CD4-positive, CD25-positive, alpha-beta regulatory T cell (primary cell): ENCODE measurements at regions not wholly inside any gene's neighbourhood (a gene's known extent, or its start where the extent isn't known, plus 50 kb on each side); places are given as distances from the start of the nearest gene placed in this dataset.

ENCODE experiments used
- ATAC-seq, 2 donors: fragments of 150-1000 bp; cut with Tn5 transposase; one replicate each; pipeline ENCODE4 v1.10.0; 2021; ENCODE audit warnings: low read depth in 2 of 2, moderate number of reproducible peaks in 2 of 2, moderate library complexity in 1 of 2
- DNase-seq, 3 donors: peaks; one replicate each; pipeline versions ENCODE4 v3.0.0 to v3.0.0-alpha.2; 2012 to 2022; ENCODE audit warnings: mixed read lengths in 1 of 3
- H3K27ac ChIP-seq: one replicate; pipeline ENCODE4 v1.7.0; 2013; ENCODE audit warnings: mild to moderate bottlenecking, low read length; ENCODE audit not compliant: insufficient read depth, poor library complexity, severe bottlenecking
- H3K27me3 ChIP-seq: one replicate; pipeline ENCODE4 v1.7.0; 2013; ENCODE audit warnings: low read length; ENCODE audit not compliant: control insufficient read depth, insufficient read depth
- H3K36me3 ChIP-seq: one replicate; pipeline ENCODE4 v1.7.0; 2013; ENCODE audit warnings: mild to moderate bottlenecking, low read length, moderate library complexity; ENCODE audit not compliant: control insufficient read depth, insufficient read depth
- H3K4me1 ChIP-seq: 2 replicates; pipeline ENCODE4 v1.7.0; 2013; ENCODE audit warnings: mild to moderate bottlenecking, low read length; ENCODE audit not compliant: insufficient read depth, control insufficient read depth, poor library complexity, severe bottlenecking
- H3K4me3 ChIP-seq: one replicate; pipeline ENCODE4 v1.7.0; 2013; ENCODE audit warnings: low read depth, mild to moderate bottlenecking, low read length, moderate library complexity
- H3K9me3 ChIP-seq, 2 experiments: 1 replicate in 1 of 2; 2 replicates in 1 of 2; pipeline ENCODE4 v1.7.0; 2013; ENCODE audit warnings: low read length in 2 of 2, mild to moderate bottlenecking in 1 of 2, moderate library complexity in 1 of 2; ENCODE audit not compliant: control insufficient read depth in 2 of 2
- H3K27ac Mint-ChIP-seq, 3 donors: one replicate each; pipeline ENCODE4 v1.8.0; 2020 to 2022; ENCODE audit warnings: mild to moderate bottlenecking in 3 of 3, mixed read lengths in 3 of 3, moderate library complexity in 2 of 3
- H3K27me3 Mint-ChIP-seq: one replicate; pipeline ENCODE4 v1.8.0; 2022; ENCODE audit warnings: mild to moderate bottlenecking, mixed read lengths
- H3K36me3 Mint-ChIP-seq: one replicate; pipeline ENCODE4 v1.8.0; 2020; ENCODE audit warnings: mixed read lengths
- H3K4me1 Mint-ChIP-seq, 4 donors: one replicate each; pipeline ENCODE4 v1.8.0; 2020 to 2022; ENCODE audit warnings: mixed read lengths in 4 of 4, mild to moderate bottlenecking in 1 of 4
- H3K4me3 Mint-ChIP-seq, 4 donors: one replicate each; pipeline ENCODE4 v1.8.0; 2020 to 2022; ENCODE audit warnings: mild to moderate bottlenecking in 4 of 4, mixed read lengths in 4 of 4, moderate library complexity in 3 of 4
- H3K9me3 Mint-ChIP-seq, 7 donors: one replicate each; pipeline ENCODE4 v1.8.0; 2020 to 2022; ENCODE audit warnings: mixed read lengths in 7 of 7, mild to moderate bottlenecking in 3 of 7, moderate library complexity in 2 of 7

- H3K36me3 Mint-ChIP-seq = no peaks in the 10 kb centered on the region
- no peak for ATAC-seq
- no peaks in the 10 kb centered on the region for H3K4me1 Mint-ChIP-seq
- H3K27me3 ChIP-seq = peaks cover 6% of the 10 kb centered on the region
- peaks cover 0 to 2% (median 0%) of the 10 kb centered on the region in 7 donors for H3K9me3 Mint-ChIP-seq
- H3K9me3 ChIP-seq = no peaks in the 10 kb centered on the region
- no peak overlapping the region for H3K4me3 ChIP-seq
- no peak overlapping the region for H3K27ac ChIP-seq
- no peaks in the 10 kb centered on the region for H3K36me3 ChIP-seq
- H3K4me1 ChIP-seq = no peaks in the 10 kb centered on the region
- no peak for DNase-seq
- no peak overlapping the region for H3K27ac Mint-ChIP-seq
- peaks cover 24% of the 10 kb centered on the region for H3K27me3 Mint-ChIP-seq
- H3K4me3 Mint-ChIP-seq = no peak overlapping the region
Measured at GRCh38 chr6:106883808-106884262, 90.7 kb downstream of the CD24 start.

DNA sequence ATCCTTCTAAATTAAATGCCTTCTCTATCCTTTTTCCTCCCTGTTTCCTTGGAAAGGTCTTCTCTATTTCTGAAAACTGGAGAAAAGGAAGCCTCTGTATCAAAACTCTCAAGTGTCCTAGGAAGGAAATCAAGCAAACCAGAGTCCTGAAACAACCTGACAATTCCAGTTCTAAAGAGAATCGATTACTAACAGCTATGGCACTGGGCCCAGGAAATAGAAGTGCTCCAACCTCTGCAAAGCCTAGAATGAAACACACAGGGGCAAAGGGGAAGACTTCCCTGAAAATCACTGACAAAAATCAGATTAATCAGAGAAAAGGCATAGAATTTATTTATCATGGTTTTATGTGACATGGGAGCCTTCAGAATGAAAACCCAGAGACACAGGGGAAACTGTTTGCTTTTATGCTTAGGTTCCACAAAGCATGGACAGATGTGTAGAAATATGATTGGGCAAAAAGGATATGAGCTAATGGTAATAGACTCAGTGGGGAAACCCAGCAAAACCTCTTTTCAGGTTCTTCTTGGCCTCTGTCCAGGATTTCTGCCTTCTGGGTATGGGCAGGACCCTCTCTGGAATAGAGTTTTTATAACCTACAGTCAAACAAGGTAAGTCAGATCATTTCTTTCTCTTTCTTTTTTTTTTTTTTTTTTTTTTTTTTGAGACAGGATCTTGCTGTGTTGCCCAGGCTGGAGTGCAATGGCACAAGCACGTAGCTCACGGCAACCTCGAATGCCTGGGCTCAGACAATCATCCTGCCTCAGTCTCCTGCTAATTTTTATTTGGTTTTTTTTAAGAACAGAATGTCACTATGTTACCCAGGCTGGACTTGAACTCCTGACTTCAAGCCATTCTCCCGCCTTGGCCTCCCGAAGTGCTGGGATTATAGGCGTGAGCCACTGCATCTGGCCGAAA is 91.7 kb downstream of the CD24 start:
- no peak overlapping the region for H3K4me3 ChIP-seq
- Mint-ChIP-seq H3K27me3 (peaks cover 25% of the 10 kb centered on the region), H3K27ac (no peak overlapping the region), H3K36me3 (no peaks in the 10 kb centered on the region), H3K9me3 (no peaks in the 10 kb centered on the region), H3K4me1 (no peaks in the 10 kb centered on the region), H3K4me3 (no peak overlapping the region)
- no peaks in the 10 kb centered on the region for H3K9me3 ChIP-seq
- no peak for DNase-seq
- ATAC-seq = no peak
- peaks cover 6% of the 10 kb centered on the region for H3K27me3 ChIP-seq
- H3K36me3 ChIP-seq = no peaks in the 10 kb centered on the region
- H3K4me1 ChIP-seq = no peaks in the 10 kb centered on the region
- no peak overlapping the region for H3K27ac ChIP-seq

DNA sequence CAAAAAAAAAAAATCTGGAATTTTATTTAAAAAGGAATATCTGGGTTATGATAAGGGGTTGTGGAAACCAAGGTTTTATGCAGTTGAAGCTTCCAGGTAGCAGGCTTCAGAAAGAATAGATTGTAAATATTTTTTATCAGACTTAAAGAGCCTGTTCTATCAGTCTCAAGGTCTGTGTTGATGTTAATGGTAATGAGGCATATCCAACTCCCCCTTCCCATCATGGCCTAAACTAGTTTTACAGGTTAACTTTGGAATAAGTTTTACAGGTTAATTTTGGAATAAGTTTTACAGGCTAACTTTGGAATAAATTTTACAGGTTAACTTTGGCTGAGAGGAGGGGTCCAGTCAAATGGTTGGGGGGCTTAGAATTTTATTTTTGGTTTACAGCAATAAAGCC is 92.4 kb downstream of the CD24 start:
- Histone ChIP-seq H3K27me3 (peaks cover 6% of the 10 kb centered on the region), H3K4me1 (no peaks in the 10 kb centered on the region), H3K27ac (no peak overlapping the region), H3K36me3 (no peaks in the 10 kb centered on the region), H3K9me3 (no peaks in the 10 kb centered on the region), H3K4me3 (no peak overlapping the region)
- H3K4me3 Mint-ChIP-seq = no peak overlapping the region
- no peaks in the 10 kb centered on the region for H3K4me1 Mint-ChIP-seq
- peaks cover 0 to under 1% (median 0%) of the 10 kb centered on the region in 7 donors for H3K9me3 Mint-ChIP-seq
- no peak overlapping the region for H3K27ac Mint-ChIP-seq
- no peaks in the 10 kb centered on the region for H3K36me3 Mint-ChIP-seq
- H3K27me3 Mint-ChIP-seq = peaks cover 25% of the 10 kb centered on the region
- ATAC-seq (no peak), DNase-seq (no peak)

GRCh38 chr6:106880952-106881351 is 93.6 kb downstream of the CD24 start:
- peaks cover 6% of the 10 kb centered on the region for H3K27me3 ChIP-seq
- no peaks in the 10 kb centered on the region for H3K36me3 ChIP-seq
- ATAC-seq (no peak), DNase-seq (no peak)
- peaks cover 0 to under 1% of the 10 kb centered on the region in 2 experiments for H3K9me3 ChIP-seq
- Mint-ChIP-seq H3K36me3 (no peaks in the 10 kb centered on the region), H3K27me3 (peaks cover 21% of the 10 kb centered on the region), H3K9me3 (peaks cover 0 to 6% (median 0%) of the 10 kb centered on the region in 7 donors), H3K27ac (no peak overlapping the region), H3K4me1 (no peaks in the 10 kb centered on the region), H3K4me3 (no peak overlapping the region)
- no peak overlapping the region for H3K4me3 ChIP-seq
- H3K4me1 ChIP-seq = no peaks in the 10 kb centered on the region
- no peak overlapping the region for H3K27ac ChIP-seq

DNA sequence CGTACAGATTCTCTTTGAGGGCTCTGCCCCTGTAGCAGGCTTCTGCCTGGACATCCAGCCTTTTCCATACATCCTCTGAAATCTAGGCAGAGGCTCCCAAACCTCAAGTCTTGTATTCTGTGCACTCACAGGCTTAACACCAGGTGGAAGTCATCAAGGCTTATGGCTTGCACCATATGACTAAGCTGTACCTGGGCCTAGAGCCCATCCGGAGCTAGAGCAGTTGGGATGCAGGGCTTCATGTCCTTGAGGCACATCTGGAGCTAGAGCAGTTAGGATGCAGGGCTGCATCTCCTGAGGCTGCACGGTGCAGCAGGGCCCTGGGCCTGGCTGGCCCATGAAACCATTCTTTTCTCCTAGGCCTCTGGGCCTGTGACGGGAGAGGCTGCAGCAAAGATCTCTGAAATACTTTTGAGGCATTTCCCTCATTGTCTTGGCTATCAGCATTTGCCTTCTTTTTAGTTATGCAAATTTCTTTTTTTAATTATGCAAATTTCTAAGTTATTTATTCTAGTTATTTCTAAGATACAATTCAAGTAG is 98.7 kb downstream of the CD24 start:
- H3K36me3 ChIP-seq = no peaks in the 10 kb centered on the region
- peaks cover 4% of the 10 kb centered on the region for H3K27me3 ChIP-seq
- H3K9me3 Mint-ChIP-seq = peaks cover 0 to 6% (median 2%) of the 10 kb centered on the region in 7 donors
- H3K27ac ChIP-seq = no peak overlapping the region
- H3K4me1 ChIP-seq = no peaks in the 10 kb centered on the region
- H3K27me3 Mint-ChIP-seq = peaks cover 25% of the 10 kb centered on the region
- ATAC-seq = no peak
- H3K4me1 Mint-ChIP-seq = no peaks in the 10 kb centered on the region
- H3K27ac Mint-ChIP-seq = no peak overlapping the region
- no peaks in the 10 kb centered on the region for H3K36me3 Mint-ChIP-seq
- H3K4me3 Mint-ChIP-seq = no peak overlapping the region
- no peak overlapping the region for H3K4me3 ChIP-seq
- H3K9me3 ChIP-seq = peaks cover 0 to 3% of the 10 kb centered on the region in 2 experiments
- DNase-seq = no peak

DNA sequence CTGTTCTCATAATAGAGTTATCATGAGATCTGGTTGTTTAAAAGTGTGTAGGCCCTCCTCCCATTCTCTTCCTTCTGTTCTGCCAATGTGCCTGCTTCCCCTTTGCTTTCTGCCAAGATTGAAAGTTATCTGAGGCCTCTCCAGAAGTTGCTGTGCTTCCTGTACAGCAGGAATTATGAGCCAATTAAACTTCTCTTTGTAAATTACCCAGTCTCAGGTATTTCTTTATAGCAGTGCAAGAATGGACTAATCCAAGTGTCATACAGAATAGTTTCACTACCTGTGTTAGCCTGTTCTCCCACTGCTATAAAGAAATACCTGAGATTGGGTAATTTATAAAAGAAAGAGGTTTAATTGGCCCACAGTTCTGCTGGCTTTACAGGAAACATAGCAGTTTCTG is 100.0 kb downstream of the CD24 start:
- Histone ChIP-seq H3K9me3 (peaks cover 0 to 3% of the 10 kb centered on the region in 2 experiments), H3K27ac (no peak overlapping the region), H3K4me3 (no peak overlapping the region), H3K36me3 (no peaks in the 10 kb centered on the region), H3K27me3 (no peaks in the 10 kb centered on the region), H3K4me1 (no peaks in the 10 kb centered on the region)
- no peaks in the 10 kb centered on the region for H3K4me1 Mint-ChIP-seq
- H3K4me3 Mint-ChIP-seq = no peak overlapping the region
- peaks cover 19% of the 10 kb centered on the region for H3K27me3 Mint-ChIP-seq
- peaks cover 0 to 6% (median 2%) of the 10 kb centered on the region in 7 donors for H3K9me3 Mint-ChIP-seq
- H3K36me3 Mint-ChIP-seq = no peaks in the 10 kb centered on the region
- ATAC-seq = no peak
- no peak overlapping the region for H3K27ac Mint-ChIP-seq
- DNase-seq = no peak

DNA sequence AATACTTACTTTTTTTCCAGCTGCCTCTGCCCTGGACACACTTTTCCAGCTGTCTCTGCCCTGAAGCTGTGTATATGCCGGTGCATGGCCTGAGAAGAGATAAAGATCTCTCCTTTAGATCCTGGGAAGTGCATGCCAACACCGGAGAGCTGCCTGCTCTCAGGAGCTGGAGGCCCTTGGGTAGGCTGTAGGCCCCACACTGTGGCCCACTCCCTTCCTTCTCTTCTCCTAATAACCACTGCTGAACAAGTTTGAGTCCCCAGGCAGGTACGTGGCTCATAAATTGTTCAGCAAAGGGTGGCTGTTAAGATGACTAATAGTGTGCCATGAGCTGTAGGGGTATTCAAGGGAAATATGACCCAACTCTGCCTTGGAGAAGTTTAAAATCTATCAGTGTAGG is 102.5 kb downstream of the CD24 start:
- Histone ChIP-seq H3K27me3 (no peaks in the 10 kb centered on the region), H3K27ac (no peak overlapping the region), H3K4me1 (no peaks in the 10 kb centered on the region), H3K4me3 (no peak overlapping the region), H3K9me3 (peaks cover 0 to 3% of the 10 kb centered on the region in 2 experiments), H3K36me3 (no peaks in the 10 kb centered on the region)
- Mint-ChIP-seq H3K27me3 (peaks cover 10% of the 10 kb centered on the region), H3K27ac (no peak overlapping the region), H3K9me3 (peaks cover 0 to 6% (median 2%) of the 10 kb centered on the region in 7 donors), H3K4me1 (no peaks in the 10 kb centered on the region), H3K36me3 (no peaks in the 10 kb centered on the region), H3K4me3 (no peak overlapping the region)
- no peak for DNase-seq
- no peak for ATAC-seq
